Activated T-cell treated with anti-CD3 and anti-CD28 coated beads, Interleukin-2, amount 50 U/mL, for 72 hours (primary cell): ENCODE measurements at regions not wholly inside any gene's neighbourhood (a gene's known extent, or its start where the extent isn't known, plus 50 kb on each side); places are given as distances from the start of the nearest gene placed in this dataset.
"Not testable (repeated sequence)": the region's sequence is repeated elsewhere in the genome, so short reads cannot be mapped to it uniquely, and the experiment has no call there.

Experiments
- ATAC-seq, 2 donors: fragments of 150-1000 bp; cut with Tn5 transposase; replicated peaks in 1 of 2; 2 replicates each; pipeline ENCODE4 v1.10.0; 2021; ENCODE audit warnings: moderate library complexity in 2 of 2, mild to moderate bottlenecking in 1 of 2
- DNase-seq, 2 donors: peaks; one replicate each; pipeline ENCODE4 v3.0.0; 2021 to 2022; ENCODE audit warnings: mixed read lengths in 1 of 2
- H3K27ac Mint-ChIP-seq: one replicate; pipeline ENCODE4 v1.8.0; 2022; ENCODE audit warnings: mild to moderate bottlenecking, moderate library complexity, mixed read lengths
- H3K27me3 Mint-ChIP-seq: one replicate; pipeline ENCODE4 v1.8.0; 2022; ENCODE audit warnings: low read depth, mixed read lengths
- H3K36me3 Mint-ChIP-seq, 2 donors: one replicate each; pipeline ENCODE4 v1.8.0; 2022; ENCODE audit warnings: mixed read lengths in 2 of 2, mild to moderate bottlenecking in 1 of 2; ENCODE audit not compliant: insufficient read depth in 2 of 2
- H3K4me1 Mint-ChIP-seq: one replicate; pipeline ENCODE4 v1.8.0; 2022; ENCODE audit warnings: low read depth, mixed read lengths
- H3K4me3 Mint-ChIP-seq, 2 donors: one replicate each; pipeline ENCODE4 v1.8.0; 2022; ENCODE audit warnings: mild to moderate bottlenecking in 2 of 2, mixed read lengths in 2 of 2, moderate library complexity in 2 of 2
- H3K9me3 Mint-ChIP-seq, 2 donors: one replicate each; pipeline ENCODE4 v1.8.0; 2022; ENCODE audit warnings: mixed read lengths in 2 of 2

- Mint-ChIP-seq H3K27ac (no peak overlapping the region), H3K36me3 (no peaks in the 10 kb centered on the region), H3K4me3 (no peak overlapping the region), H3K4me1 (peaks cover 6% of the 10 kb centered on the region), H3K9me3 (no peaks in the 10 kb centered on the region), H3K27me3 (no peaks in the 10 kb centered on the region)
- no peak for ATAC-seq
- no peak for DNase-seq
These were observed 155.0 kb downstream of the PRELID2 start for GRCh38 chr5:145680169-145680568.

DNA sequence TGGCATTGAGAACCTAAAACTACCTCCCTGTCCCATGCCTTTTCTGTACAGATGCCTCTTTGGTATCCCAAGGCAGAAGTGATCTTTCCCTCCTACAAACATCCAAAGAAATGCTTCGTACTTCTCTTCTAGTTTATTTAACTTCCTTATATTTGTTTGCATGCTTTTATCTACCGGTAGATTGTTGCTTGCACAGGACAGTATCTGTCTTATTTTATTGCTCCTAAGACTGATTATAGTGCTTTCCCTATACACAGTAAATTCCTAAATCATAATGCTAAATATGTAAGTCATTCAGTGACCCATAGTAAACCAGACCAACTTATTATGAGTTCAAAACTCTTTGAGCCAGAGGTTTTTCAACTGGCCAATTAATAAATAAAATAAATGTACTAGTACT is 156.9 kb downstream of the PRELID2 start:
- DNase-seq: no peak
- Mint-ChIP-seq H3K9me3 (no peaks in the 10 kb centered on the region), H3K4me3 (no peak overlapping the region), H3K36me3 (no peaks in the 10 kb centered on the region), H3K4me1 (peaks cover 4% of the 10 kb centered on the region), H3K27ac (no peak overlapping the region), H3K27me3 (no peaks in the 10 kb centered on the region)
- ATAC-seq: no peak

GRCh38 chr5:145673786-145674185 is 161.4 kb downstream of the PRELID2 start:
- no peaks in the 10 kb centered on the region for H3K4me1 Mint-ChIP-seq
- ATAC-seq (no peak), DNase-seq (no peak)
- H3K36me3 Mint-ChIP-seq: no peaks in the 10 kb centered on the region
- no peak overlapping the region for H3K27ac Mint-ChIP-seq
- peaks cover 0 to 1% of the 10 kb centered on the region in 2 donors for H3K9me3 Mint-ChIP-seq
- no peaks in the 10 kb centered on the region for H3K27me3 Mint-ChIP-seq
- no peak overlapping the region for H3K4me3 Mint-ChIP-seq

DNA sequence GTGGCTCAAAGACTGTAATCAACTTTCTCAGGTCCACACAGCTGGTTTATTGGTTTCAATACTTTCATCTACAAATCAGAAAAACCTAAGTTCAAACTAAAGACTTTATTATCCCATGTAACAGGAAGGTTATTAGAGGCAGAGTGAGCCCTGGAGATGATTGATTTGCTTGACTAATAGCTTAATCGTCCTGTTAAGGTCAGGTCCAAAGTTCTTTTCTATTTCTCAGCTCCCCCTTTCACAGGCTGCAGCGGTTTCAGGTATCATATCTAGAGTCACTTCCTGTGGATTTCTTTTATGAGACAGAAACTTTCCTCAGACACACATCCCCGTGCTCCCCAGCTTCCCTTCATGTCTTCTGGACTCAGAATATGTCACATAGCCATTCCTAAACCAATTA is 166.4 kb downstream of the PRELID2 start:
- H3K4me3 Mint-ChIP-seq: no peak overlapping the region
- DNase-seq (no peak), ATAC-seq (no peak)
- peaks cover 0 to 1% of the 10 kb centered on the region in 2 donors for H3K9me3 Mint-ChIP-seq
- no peaks in the 10 kb centered on the region for H3K4me1 Mint-ChIP-seq
- H3K27me3 Mint-ChIP-seq: no peaks in the 10 kb centered on the region
- no peaks in the 10 kb centered on the region for H3K36me3 Mint-ChIP-seq
- H3K27ac Mint-ChIP-seq: no peak overlapping the region

GRCh38 chr5:145667742-145668141 is 167.4 kb downstream of the PRELID2 start:
- H3K4me3 Mint-ChIP-seq: no peak overlapping the region
- H3K4me1 Mint-ChIP-seq: no peaks in the 10 kb centered on the region
- no peak overlapping the region for H3K27ac Mint-ChIP-seq
- no peaks in the 10 kb centered on the region for H3K27me3 Mint-ChIP-seq
- ATAC-seq: no peak
- no peak for DNase-seq
- H3K9me3 Mint-ChIP-seq: peaks cover 0 to 1% of the 10 kb centered on the region in 2 donors
- no peaks in the 10 kb centered on the region for H3K36me3 Mint-ChIP-seq

DNA sequence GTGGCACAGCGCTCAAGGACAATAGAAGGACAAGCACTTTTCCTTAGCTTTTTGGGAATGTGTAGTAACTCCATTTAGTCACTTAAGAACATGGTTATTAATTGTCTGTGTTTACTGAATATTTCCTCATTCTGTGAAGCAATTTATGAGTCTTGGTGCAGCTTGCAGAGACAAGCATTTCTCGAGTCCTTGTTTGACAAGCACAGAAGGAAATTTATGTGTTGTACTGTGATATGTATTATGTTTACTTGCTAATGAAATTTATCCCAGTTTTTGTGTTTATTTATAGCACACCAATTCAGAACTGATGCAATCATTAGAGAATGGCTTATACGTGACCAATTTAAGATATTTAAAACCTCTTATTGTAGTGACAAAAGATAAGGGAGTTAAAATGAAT is 168.6 kb downstream of the PRELID2 start:
- H3K36me3 Mint-ChIP-seq: no peaks in the 10 kb centered on the region
- H3K9me3 Mint-ChIP-seq: peaks cover 0 to 1% of the 10 kb centered on the region in 2 donors
- H3K4me1 Mint-ChIP-seq: no peaks in the 10 kb centered on the region
- H3K4me3 Mint-ChIP-seq: no peak overlapping the region
- H3K27ac Mint-ChIP-seq: no peak overlapping the region
- ATAC-seq (no peak), DNase-seq (no peak)
- no peaks in the 10 kb centered on the region for H3K27me3 Mint-ChIP-seq

GRCh38 chr5:145661737-145662485 is 173.2 kb downstream of the PRELID2 start:
- Mint-ChIP-seq H3K36me3 (no peaks in the 10 kb centered on the region), H3K9me3 (peaks cover 0 to 2% of the 10 kb centered on the region in 2 donors), H3K27ac (no peak overlapping the region), H3K27me3 (no peaks in the 10 kb centered on the region), H3K4me1 (no peaks in the 10 kb centered on the region), H3K4me3 (no peak overlapping the region)
- no peak for ATAC-seq
- DNase-seq: no peak

- no peaks in the 10 kb centered on the region for H3K4me1 Mint-ChIP-seq
- no peaks in the 10 kb centered on the region for H3K27me3 Mint-ChIP-seq
- H3K9me3 Mint-ChIP-seq: peaks cover 0 to 2% of the 10 kb centered on the region in 2 donors
- ATAC-seq: no peak
- no peak for DNase-seq
- H3K36me3 Mint-ChIP-seq: no peaks in the 10 kb centered on the region
- no peak overlapping the region for H3K4me3 Mint-ChIP-seq
- H3K27ac Mint-ChIP-seq: no peak overlapping the region
These were observed 174.1 kb downstream of the PRELID2 start for GRCh38 chr5:145660897-145661640.

DNA sequence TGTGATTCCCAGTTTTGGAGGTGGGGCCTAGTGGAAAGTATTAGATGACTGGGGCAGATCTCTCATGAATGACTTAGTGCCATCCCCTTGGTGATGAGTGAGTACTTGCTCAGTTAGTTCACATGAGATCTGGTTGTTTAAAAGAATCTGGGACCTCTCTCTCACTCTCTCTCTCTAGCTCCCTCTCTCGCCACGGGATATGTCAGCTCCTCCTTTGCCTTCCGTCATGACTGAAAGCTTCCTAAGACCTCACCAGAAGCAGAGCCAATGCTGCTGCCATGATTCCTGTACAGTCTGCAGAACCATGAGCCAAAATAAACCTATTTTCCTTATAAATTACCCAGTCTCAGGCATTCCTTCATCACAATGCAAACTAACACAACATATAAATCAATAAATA is 176.7 kb downstream of the PRELID2 start:
- ATAC-seq (no peak), DNase-seq (no peak)
- Mint-ChIP-seq H3K36me3 (peaks cover 0 to 2% of the 10 kb centered on the region in 2 donors), H3K9me3 (peaks cover 3 to 7% of the 10 kb centered on the region in 2 donors), H3K27ac (no peak overlapping the region), H3K4me3 (no peak overlapping the region), H3K27me3 (no peaks in the 10 kb centered on the region), H3K4me1 (no peaks in the 10 kb centered on the region)

GRCh38 chr5:145652700-145653099 is 182.4 kb downstream of the PRELID2 start:
- not testable (repeated sequence) for DNase-seq, H3K4me1 Mint-ChIP-seq, H3K27me3 Mint-ChIP-seq, H3K36me3 Mint-ChIP-seq, H3K27ac Mint-ChIP-seq, H3K4me3 Mint-ChIP-seq, ATAC-seq
- peaks cover 9 to 11% of the 10 kb centered on the region in 2 donors for H3K9me3 Mint-ChIP-seq

GRCh38 chr5:145647137-145647536 is 188.0 kb downstream of the PRELID2 start:
- H3K4me3 Mint-ChIP-seq, H3K27me3 Mint-ChIP-seq, H3K36me3 Mint-ChIP-seq, H3K4me1 Mint-ChIP-seq, H3K27ac Mint-ChIP-seq, DNase-seq, ATAC-seq: not testable (repeated sequence)
- H3K9me3 Mint-ChIP-seq: peaks cover 9 to 10% of the 10 kb centered on the region in 2 donors

GRCh38 chr5:145643214-145643613 is 191.9 kb downstream of the PRELID2 start:
- not testable (repeated sequence) for ATAC-seq, DNase-seq, H3K27ac Mint-ChIP-seq, H3K27me3 Mint-ChIP-seq, H3K4me3 Mint-ChIP-seq, H3K4me1 Mint-ChIP-seq, H3K36me3 Mint-ChIP-seq
- H3K9me3 Mint-ChIP-seq: peaks cover 9 to 12% of the 10 kb centered on the region in 2 donors

DNA sequence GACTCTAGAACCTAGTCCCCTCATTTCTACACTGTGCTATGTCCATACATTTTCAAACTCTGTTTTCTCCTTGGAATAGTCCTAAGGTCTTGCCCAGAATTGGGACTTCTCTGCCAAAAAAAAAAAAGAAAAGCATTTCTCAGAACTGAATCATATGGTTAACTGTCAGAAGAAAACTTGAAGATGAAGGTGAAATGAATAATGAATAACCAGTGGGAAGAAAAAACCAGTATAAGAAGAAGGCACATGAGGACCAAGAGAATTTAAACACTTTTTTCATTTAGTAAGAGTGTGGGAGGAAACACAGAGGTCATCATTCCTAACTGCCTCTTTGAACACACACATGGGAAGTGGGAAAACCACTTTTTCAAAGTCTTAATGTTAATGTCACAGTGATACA is 197.7 kb downstream of the PRELID2 start:
- H3K27me3 Mint-ChIP-seq: no peaks in the 10 kb centered on the region
- no peak overlapping the region for H3K27ac Mint-ChIP-seq
- no peak for ATAC-seq
- no peaks in the 10 kb centered on the region for H3K4me1 Mint-ChIP-seq
- H3K9me3 Mint-ChIP-seq: peaks cover 2 to 5% of the 10 kb centered on the region in 2 donors
- no peaks in the 10 kb centered on the region for H3K36me3 Mint-ChIP-seq
- no peak overlapping the region for H3K4me3 Mint-ChIP-seq
- no peak for DNase-seq
